Vagina (tissue), 2 donors: ENCODE measurements at regions not wholly inside any gene's neighbourhood (a gene's known extent, or its start where the extent isn't known, plus 50 kb on each side); places are given as distances from the start of the nearest gene placed in this dataset.

ENCODE experiments used
- DNase-seq, 2 donors: peaks; one replicate each; pipeline ENCODE4 v3.0.0-alpha.2; 2017; ENCODE audit errors: extremely low spot score in 2 of 2
- H3K27ac ChIP-seq: fragments of 200-600 bp; sonication (generic); one replicate; pipeline ENCODE4 v1.5.1; 2019
- H3K27me3 ChIP-seq: fragments of 200-600 bp; sonication (generic); one replicate; pipeline ENCODE4 v1.5.1; 2019
- H3K36me3 ChIP-seq, 2 donors: fragments of 200-600 bp; sonication (generic); one replicate each; pipeline ENCODE4 v1.5.1; 2017 to 2019
- H3K4me1 ChIP-seq: fragments of 200-600 bp; sonication (generic); one replicate; pipeline ENCODE4 v1.5.1; 2019
- H3K4me3 ChIP-seq, 2 donors: fragments of 200-600 bp; sonication (generic); 1 replicate in 1 of 2; 2 replicates in 1 of 2; pipeline ENCODE4 v1.5.1; 2016 to 2019
- H3K9me3 ChIP-seq: fragments of 200-600 bp; sonication (generic); one replicate; pipeline ENCODE4 v1.5.1; 2019
- CTCF ChIP-seq, 3 experiments: fragments of 450-650 bp in 2 of 3; fragments of 200-600 bp in 1 of 3; sonication (generic) in 1 of 3; IDR thresholded peaks; one replicate each; pipeline ENCODE4 v1.5.1; 2017 to 2019; ENCODE audit warnings: antibody characterized with exemption in 3 of 3, mild to moderate bottlenecking in 2 of 3, moderate library complexity in 2 of 3
- POLR2A ChIP-seq, 2 donors: fragments of 450-650 bp; IDR thresholded peaks; one replicate each; pipeline ENCODE4 v1.6.1; 2017; ENCODE audit warnings: antibody characterized with exemption in 2 of 2, mild to moderate bottlenecking in 2 of 2, moderate library complexity in 2 of 2
- POLR2AphosphoS5 ChIP-seq, 2 donors: sonication (generic); formaldehyde crosslinking; IDR thresholded peaks; one replicate each; pipeline ENCODE4 v1.9.0; 2017; ENCODE audit warnings: antibody characterized with exemption in 2 of 2, mild to moderate bottlenecking in 2 of 2, low read depth in 1 of 2; ENCODE audit not compliant: insufficient read depth in 1 of 2
- intact Hi-C: fragments of 100-400 bp; cut with DNase I; formaldehyde crosslinking; loops from one replicate; pipeline ENCODE4 v1.15.1; 2023

GRCh38 chr20:23257106-23257761 lies 93.4 kb upstream of the NXT1 start:
- H3K27ac ChIP-seq, result peak overlapping the region; percentile 7

DNA sequence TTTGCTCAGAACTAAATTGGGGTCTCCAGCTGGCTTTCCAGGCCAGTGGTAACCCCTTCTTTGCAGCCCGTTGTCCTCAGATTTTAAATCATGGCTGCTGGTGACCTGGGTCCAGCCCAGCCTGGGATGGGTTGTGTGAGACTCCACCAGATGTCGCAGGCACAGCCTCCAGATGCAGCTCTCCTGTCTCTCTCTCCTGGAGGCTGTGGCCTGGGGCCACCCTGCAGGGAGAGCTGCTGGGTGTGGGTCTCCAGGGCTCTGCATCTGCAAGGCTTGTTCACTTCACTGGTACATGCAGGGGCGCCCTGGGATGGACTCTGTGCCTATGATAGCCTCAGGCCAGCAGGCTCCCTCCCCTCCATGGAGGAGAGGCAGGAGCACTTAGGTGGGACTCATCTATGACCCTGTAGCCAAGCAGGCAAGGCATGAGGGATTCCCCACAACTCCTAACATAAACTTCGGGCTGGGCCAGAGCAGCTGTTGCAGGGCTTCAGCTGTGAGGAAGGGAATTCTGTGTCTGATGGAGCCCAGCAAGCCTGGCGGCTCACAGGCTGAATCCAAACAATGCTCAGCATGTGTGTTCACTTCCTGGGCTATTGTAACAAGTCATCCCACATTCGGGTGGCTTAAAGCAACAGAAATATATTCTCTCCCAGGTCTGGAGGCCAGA lies 94.7 kb upstream of the NXT1 start:
- intact Hi-C loops, result no loop called here
- TF ChIP-seq POLR2AphosphoS5 (IDR thresholded peaks at IDR 0.05; ENCODE audit: insufficient read depth in 1 of 2, low read depth in 1 of 2) (no peak), CTCF (IDR thresholded peaks at IDR 0.05) (no peak), POLR2A (IDR thresholded peaks at IDR 0.05) (no peak)
- peak; percentile 79 to 91 for DNase-seq

More at GRCh38 chr20:23257106-23257761, 93.4 kb upstream of the NXT1 start:
- Histone ChIP-seq H3K27me3 (no peaks in the 10 kb centered on the region), H3K4me3 (no peak overlapping the region), H3K36me3 (no peaks in the 10 kb centered on the region), H3K4me1 (peaks cover 10% of the 10 kb centered on the region), H3K9me3 (no peaks in the 10 kb centered on the region)
- peak; percentile 64 to 74 for DNase-seq
- intact Hi-C loops, result no loop called here
- TF ChIP-seq CTCF (IDR thresholded peaks at IDR 0.05) (no peak), POLR2A (IDR thresholded peaks at IDR 0.05) (no peak), POLR2AphosphoS5 (IDR thresholded peaks at IDR 0.05; ENCODE audit: insufficient read depth in 1 of 2, low read depth in 1 of 2) (no peak)

GRCh38 chr20:23255106-23255505 lies 95.5 kb upstream of the NXT1 start:
- Histone ChIP-seq H3K4me1 (peaks cover 10% of the 10 kb centered on the region), H3K36me3 (no peaks in the 10 kb centered on the region), H3K27ac (no peak overlapping the region), H3K4me3 (no peak overlapping the region), H3K27me3 (no peaks in the 10 kb centered on the region), H3K9me3 (no peaks in the 10 kb centered on the region)
- DNase-seq, result peak; percentile 37 to 79
- no peak for TF ChIP-seq CTCF (IDR thresholded peaks at IDR 0.05)
- TF ChIP-seq POLR2AphosphoS5 (IDR thresholded peaks at IDR 0.05; ENCODE audit: insufficient read depth in 1 of 2, low read depth in 1 of 2), result no peak
- TF ChIP-seq POLR2A (IDR thresholded peaks at IDR 0.05), result no peak
- intact Hi-C loops, result no loop called here

More for the DNA sequence above, 94.7 kb upstream of the NXT1 start:
- Histone ChIP-seq H3K9me3 (no peaks in the 10 kb centered on the region), H3K4me1 (peaks cover 10% of the 10 kb centered on the region), H3K36me3 (no peaks in the 10 kb centered on the region), H3K27me3 (no peaks in the 10 kb centered on the region), H3K27ac (no peak overlapping the region), H3K4me3 (no peak overlapping the region)

- TF ChIP-seq POLR2A (IDR thresholded peaks at IDR 0.05), result no peak
- TF ChIP-seq CTCF (IDR thresholded peaks at IDR 0.05), result no peak
- no peak for TF ChIP-seq POLR2AphosphoS5 (IDR thresholded peaks at IDR 0.05; ENCODE audit: insufficient read depth in 1 of 2, low read depth in 1 of 2)
- no peak overlapping the region for H3K4me3 ChIP-seq
- H3K27me3 ChIP-seq, result no peaks in the 10 kb centered on the region
- intact Hi-C loops, result no loop called here
- H3K4me1 ChIP-seq, result peaks cover 10% of the 10 kb centered on the region
- no peaks in the 10 kb centered on the region for H3K9me3 ChIP-seq
- peak in 1 of 2 donors; percentile 11 for DNase-seq
- no peak overlapping the region for H3K27ac ChIP-seq
- H3K36me3 ChIP-seq, result no peaks in the 10 kb centered on the region
These were observed 96.1 kb upstream of the NXT1 start for GRCh38 chr20:23254505-23254904.

DNA sequence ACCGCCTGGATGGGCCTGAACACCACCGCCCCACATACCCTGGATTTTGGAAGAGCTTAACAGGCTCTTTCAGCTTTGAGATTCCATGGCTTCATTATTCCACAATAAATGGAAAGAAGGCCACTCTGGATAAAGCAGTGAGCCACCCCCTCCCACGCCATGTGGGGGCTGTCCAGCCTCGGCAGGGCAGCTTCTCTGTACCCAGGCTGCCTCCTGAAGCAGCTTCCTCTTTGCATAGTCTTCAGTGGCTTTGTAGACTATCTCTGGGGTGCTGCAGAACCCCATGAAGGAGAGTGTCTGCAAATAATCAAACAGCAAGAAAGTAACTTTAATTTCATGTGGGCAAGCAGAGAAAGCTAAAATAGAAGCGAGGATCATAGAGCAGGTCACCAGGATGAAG lies 96.6 kb upstream of the NXT1 start:
- Histone ChIP-seq H3K36me3 (no peaks in the 10 kb centered on the region), H3K27me3 (no peaks in the 10 kb centered on the region), H3K27ac (no peak overlapping the region), H3K4me3 (no peak overlapping the region), H3K4me1 (peaks cover 10% of the 10 kb centered on the region), H3K9me3 (no peaks in the 10 kb centered on the region)
- peak in 1 of 2 donors; percentile 22 for DNase-seq
- TF ChIP-seq POLR2A (IDR thresholded peaks at IDR 0.05) (no peak), CTCF (IDR thresholded peaks at IDR 0.05) (no peak), POLR2AphosphoS5 (IDR thresholded peaks at IDR 0.05; ENCODE audit: insufficient read depth in 1 of 2, low read depth in 1 of 2) (no peak)
- intact Hi-C loops, result no loop called here
